ENCODE measurements at regions not wholly inside any gene's neighbourhood (a gene's known extent, or its start where the extent isn't known, plus 50 kb on each side); places are given as distances from the start of the nearest gene placed in this dataset.

- DNase-seq (ENCODE audit: low spot score) = peak; percentile 36
Measured at GRCh38 chr6:163835439-163836171, 421.1 kb downstream of the QKI start.

GRCh38 chr6:163834226-163834970, 419.9 kb downstream of the QKI start:
- DNase-seq (ENCODE audit: low spot score) = no peak

- no peak for DNase-seq (ENCODE audit: low spot score)
Measured at GRCh38 chr6:163831736-163832135, 417.2 kb downstream of the QKI start.

- no peak for DNase-seq (ENCODE audit: low spot score)
Measured at GRCh38 chr6:163830641-163831040, 416.1 kb downstream of the QKI start.

GRCh38 chr6:163828038-163828795, 413.7 kb downstream of the QKI start:
- DNase-seq (ENCODE audit: low spot score) = peak; percentile 58

GRCh38 chr6:163827143-163827542, 412.6 kb downstream of the QKI start:
- no peak for DNase-seq (ENCODE audit: low spot score)

GRCh38 chr6:163826629-163827028, 412.1 kb downstream of the QKI start:
- no peak for DNase-seq (ENCODE audit: low spot score)

- no peak for DNase-seq (ENCODE audit: low spot score)
Measured at GRCh38 chr6:163825033-163825432, 410.5 kb downstream of the QKI start.

GRCh38 chr6:163823577-163823976, 409.1 kb downstream of the QKI start:
- DNase-seq (ENCODE audit: low spot score) = no peak

GRCh38 chr6:163820745-163821458, 406.4 kb downstream of the QKI start:
- DNase-seq (ENCODE audit: low spot score) = no peak

GRCh38 chr6:163820171-163820570, 405.7 kb downstream of the QKI start:
- no peak for DNase-seq (ENCODE audit: low spot score)

GRCh38 chr6:163818719-163819118, 404.2 kb downstream of the QKI start:
- no peak for DNase-seq (ENCODE audit: low spot score)

- no peak for DNase-seq (ENCODE audit: low spot score)
Measured at GRCh38 chr6:163816441-163816840, 401.9 kb downstream of the QKI start.

- DNase-seq (ENCODE audit: low spot score) = no peak
Measured at GRCh38 chr6:163815796-163816195, 401.3 kb downstream of the QKI start.

- peak; percentile 73 for DNase-seq (ENCODE audit: low spot score)
Measured at GRCh38 chr6:163814494-163815364, 400.2 kb downstream of the QKI start.

- no peak for DNase-seq (ENCODE audit: low spot score)
Measured at GRCh38 chr6:163813979-163814493, 399.5 kb downstream of the QKI start.

- DNase-seq (ENCODE audit: low spot score) = no peak
Measured at GRCh38 chr6:163811317-163811716, 396.8 kb downstream of the QKI start.

- DNase-seq (ENCODE audit: low spot score) = no peak
Measured at GRCh38 chr6:163809364-163809763, 394.8 kb downstream of the QKI start.

- no peak for DNase-seq (ENCODE audit: low spot score)
Measured at GRCh38 chr6:163808871-163809270, 394.4 kb downstream of the QKI start.

- no peak for DNase-seq (ENCODE audit: low spot score)
Measured at GRCh38 chr6:163808231-163808630, 393.7 kb downstream of the QKI start.
